AG09319 (cell line): ENCODE measurements at regions not wholly inside any gene's neighbourhood (a gene's known extent, or its start where the extent isn't known, plus 50 kb on each side); places are given as distances from the start of the nearest gene placed in this dataset.

Source experiments
- DNase-seq: peaks from one replicate; pipeline ENCODE4 v3.0.0-alpha.2; 2010; ENCODE audit warnings: low read depth; ENCODE audit errors: extremely low read depth
- CTCF ChIP-seq: IDR thresholded peaks from 2 replicates; pipeline ENCODE4 v1.5.1; 2011; ENCODE audit warnings: low read depth, mild to moderate bottlenecking, inconsistent platforms, low read length, moderate library complexity

- no peak for DNase-seq
- TF ChIP-seq CTCF = no peak
These were observed 120.0 kb downstream of the IRF8 start for GRCh38 chr16:86018941-86019340.

- DNase-seq = no peak
These were observed 120.6 kb downstream of the IRF8 start for GRCh38 chr16:86019446-86020047.

GRCh38 chr16:86020971-86021370 lies 122.0 kb downstream of the IRF8 start:
- DNase-seq = no peak
- no peak for TF ChIP-seq CTCF

More at GRCh38 chr16:86019446-86020047, 120.6 kb downstream of the IRF8 start:
- TF ChIP-seq CTCF = no peak; the same call in none of the 2 replicates

GRCh38 chr16:86022381-86022960 lies 123.5 kb downstream of the IRF8 start:
- DNase-seq = no peak
- no peak for TF ChIP-seq CTCF

GRCh38 chr16:86024210-86024609 lies 125.2 kb downstream of the IRF8 start:
- TF ChIP-seq CTCF = no peak
- DNase-seq = no peak

GRCh38 chr16:86025706-86026105 lies 126.7 kb downstream of the IRF8 start:
- DNase-seq = no peak
- TF ChIP-seq CTCF = no peak

- DNase-seq = no peak
- TF ChIP-seq CTCF = no peak
These were observed 127.4 kb downstream of the IRF8 start for GRCh38 chr16:86026171-86026910.
